ENCODE measurements at regions not wholly inside any gene's neighbourhood (a gene's known extent, or its start where the extent isn't known, plus 50 kb on each side); places are given as distances from the start of the nearest gene placed in this dataset.

GRCh38 chr1:193569983-193570269, 383.5 kb upstream of the B3GALT2 start:
- DNase-seq, result no peak

GRCh38 chr1:193569096-193569982, 382.9 kb upstream of the B3GALT2 start:
- peak; percentile 94 for DNase-seq

GRCh38 chr1:193568512-193568911, 382.1 kb upstream of the B3GALT2 start:
- no peak for DNase-seq

- DNase-seq, result no peak
Measured at GRCh38 chr1:193567937-193568336, 381.5 kb upstream of the B3GALT2 start.

GRCh38 chr1:193566735-193567134, 380.3 kb upstream of the B3GALT2 start:
- no peak for DNase-seq

GRCh38 chr1:193565971-193566577, 379.7 kb upstream of the B3GALT2 start:
- no peak for DNase-seq

GRCh38 chr1:193562121-193562520, 375.7 kb upstream of the B3GALT2 start:
- DNase-seq, result no peak

- DNase-seq, result peak; percentile 54
Measured at GRCh38 chr1:193558491-193559028, 372.1 kb upstream of the B3GALT2 start.

GRCh38 chr1:193555662-193556441, 369.4 kb upstream of the B3GALT2 start:
- no peak for DNase-seq

- DNase-seq, result no peak
Measured at GRCh38 chr1:193553564-193553963, 367.2 kb upstream of the B3GALT2 start.

- DNase-seq, result no peak
Measured at GRCh38 chr1:193552274-193552673, 365.9 kb upstream of the B3GALT2 start.

- no peak for DNase-seq
Measured at GRCh38 chr1:193549081-193549480, 362.7 kb upstream of the B3GALT2 start.

GRCh38 chr1:193545171-193545570, 358.8 kb upstream of the B3GALT2 start:
- no peak for DNase-seq

- peak; percentile 32 for DNase-seq
Measured at GRCh38 chr1:193543259-193543658, 356.8 kb upstream of the B3GALT2 start.

GRCh38 chr1:193542690-193543089, 356.3 kb upstream of the B3GALT2 start:
- no peak for DNase-seq

- DNase-seq, result no peak
Measured at GRCh38 chr1:193540511-193540910, 354.1 kb upstream of the B3GALT2 start.

- no peak for DNase-seq
Measured at GRCh38 chr1:193539731-193540459, 353.5 kb upstream of the B3GALT2 start.

GRCh38 chr1:193538680-193539079, 352.3 kb upstream of the B3GALT2 start:
- DNase-seq, result no peak

- no peak for DNase-seq
Measured at GRCh38 chr1:193538003-193538354, 351.6 kb upstream of the B3GALT2 start.

GRCh38 chr1:193537266-193538002, 351.0 kb upstream of the B3GALT2 start:
- DNase-seq, result no peak

GRCh38 chr1:193533853-193534252, 347.4 kb upstream of the B3GALT2 start:
- DNase-seq, result no peak
